GM19397 (cell line): ENCODE measurements at regions not wholly inside any gene's neighbourhood (a gene's known extent, or its start where the extent isn't known, plus 50 kb on each side); places are given as distances from the start of the nearest gene placed in this dataset.

Source experiments
- ATAC-seq: cut with Tn5 transposase; IDR thresholded peaks from one replicate; pipeline ENCODE4 v1.9.1; 2021; ENCODE audit warnings: mild to moderate bottlenecking, moderate library complexity; ENCODE audit not compliant: unreplicated experiment

GRCh38 chr11:90391756-90392155, 168.9 kb upstream of the CHORDC1 start:
- ATAC-seq, result no peak

DNA sequence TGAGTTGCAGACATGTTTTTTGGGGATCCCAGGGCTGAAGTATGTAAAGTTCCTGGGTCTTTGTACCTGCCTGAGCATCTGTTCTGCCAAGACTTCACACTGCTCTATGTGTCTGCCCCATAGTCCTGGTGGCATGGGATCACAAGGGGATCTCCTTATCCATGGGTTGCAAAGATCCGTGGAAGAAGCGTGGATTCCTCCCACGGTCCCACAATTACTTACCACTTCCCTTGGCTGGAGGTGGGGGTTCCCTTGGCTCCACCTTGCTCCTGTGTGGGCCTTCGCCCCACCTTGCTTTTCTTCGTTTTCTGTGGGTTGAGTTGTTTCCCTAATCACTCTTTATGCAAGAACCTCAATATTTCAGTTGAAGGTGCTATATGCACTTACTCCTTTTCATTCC, 157.4 kb upstream of the CHORDC1 start:
- no peak for ATAC-seq

GRCh38 chr11:90373971-90374370, 151.1 kb upstream of the CHORDC1 start:
- ATAC-seq, result no peak

- ATAC-seq, result no peak
Observed at GRCh38 chr11:90364527-90364926, 141.7 kb upstream of the CHORDC1 start.

DNA sequence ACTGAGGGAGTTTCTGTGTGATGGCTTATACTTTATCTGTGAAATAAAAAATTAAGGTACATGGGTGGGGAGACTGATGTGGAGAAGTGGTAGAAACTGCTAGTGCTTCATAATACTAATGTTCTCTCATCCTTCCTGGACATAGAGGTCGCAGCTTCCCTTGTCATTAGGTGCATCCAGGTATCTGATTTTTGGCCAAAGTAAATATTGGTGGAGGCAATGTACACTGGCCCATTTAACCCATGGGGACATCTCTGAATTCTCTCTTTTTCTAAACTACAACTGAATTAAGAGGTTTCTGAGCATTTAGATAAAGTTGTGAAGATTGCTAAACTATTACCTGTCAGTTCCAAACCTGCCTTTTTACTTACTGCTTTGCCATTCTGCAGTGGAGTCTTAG, 140.9 kb upstream of the CHORDC1 start:
- ATAC-seq, result no peak

DNA sequence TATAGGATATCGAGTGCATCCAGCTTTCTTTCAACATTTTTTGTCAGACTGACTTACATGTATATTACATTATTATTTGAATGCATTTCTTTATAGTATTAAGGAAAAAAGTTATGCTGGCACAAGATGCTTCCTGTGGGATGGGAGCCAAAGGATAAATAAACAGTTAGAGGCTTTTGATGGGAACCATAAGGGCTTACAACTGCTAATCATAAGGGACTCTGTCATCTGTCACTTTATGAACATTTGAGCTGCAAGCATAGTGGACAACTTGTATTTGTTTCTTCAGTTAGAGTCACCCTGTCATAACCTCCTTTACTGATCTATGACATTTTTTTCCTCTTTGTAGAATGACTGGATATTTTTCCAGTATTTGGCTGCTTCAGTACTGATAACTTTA, 132.4 kb upstream of the CHORDC1 start:
- ATAC-seq, result no peak

GRCh38 chr11:90349731-90350130, 126.9 kb upstream of the CHORDC1 start:
- no peak for ATAC-seq

GRCh38 chr11:90344546-90344945, 121.7 kb upstream of the CHORDC1 start:
- no peak for ATAC-seq

DNA sequence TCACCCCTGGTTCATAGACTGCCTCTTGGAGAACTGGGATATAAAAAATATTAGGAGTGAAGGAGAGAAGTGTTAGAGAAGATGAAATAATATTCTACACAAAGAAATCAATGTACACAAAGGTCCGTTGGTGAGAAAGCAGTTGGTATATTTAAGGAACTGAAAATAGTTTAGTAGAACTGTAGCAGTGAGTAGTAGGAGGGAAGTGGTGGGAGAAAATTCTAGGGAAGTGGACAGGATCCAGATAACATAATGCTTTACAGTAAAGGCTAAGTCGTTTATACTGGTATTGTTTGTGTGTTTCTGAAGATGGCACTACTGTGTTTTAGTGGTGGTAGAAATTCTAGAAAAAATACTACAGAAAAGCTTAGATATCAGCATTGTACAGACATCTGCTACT, 120.8 kb upstream of the CHORDC1 start:
- no peak for ATAC-seq

DNA sequence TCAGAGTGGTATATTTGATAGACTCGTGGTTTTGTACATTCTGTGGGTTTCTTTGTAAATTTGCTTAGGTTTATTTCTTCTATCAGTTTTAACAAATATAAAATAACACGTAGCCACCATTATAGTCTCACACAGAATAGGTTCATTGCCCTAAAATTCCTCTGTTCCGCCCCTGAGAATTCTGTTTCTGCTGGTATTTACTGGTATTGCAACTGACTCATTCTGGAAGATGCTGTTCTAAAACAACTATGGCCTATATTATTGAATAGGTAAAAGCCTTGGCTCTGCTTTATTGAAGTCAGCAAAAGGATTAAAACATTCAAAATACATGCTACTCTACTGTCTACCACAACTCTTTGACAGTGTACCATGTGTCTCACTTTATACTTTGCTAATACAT, 119.1 kb upstream of the CHORDC1 start:
- ATAC-seq, result no peak

- ATAC-seq, result no peak
Observed at GRCh38 chr11:90332415-90332814, 109.6 kb upstream of the CHORDC1 start.

- ATAC-seq, result no peak
Observed at GRCh38 chr11:90330632-90331031, 107.8 kb upstream of the CHORDC1 start.

DNA sequence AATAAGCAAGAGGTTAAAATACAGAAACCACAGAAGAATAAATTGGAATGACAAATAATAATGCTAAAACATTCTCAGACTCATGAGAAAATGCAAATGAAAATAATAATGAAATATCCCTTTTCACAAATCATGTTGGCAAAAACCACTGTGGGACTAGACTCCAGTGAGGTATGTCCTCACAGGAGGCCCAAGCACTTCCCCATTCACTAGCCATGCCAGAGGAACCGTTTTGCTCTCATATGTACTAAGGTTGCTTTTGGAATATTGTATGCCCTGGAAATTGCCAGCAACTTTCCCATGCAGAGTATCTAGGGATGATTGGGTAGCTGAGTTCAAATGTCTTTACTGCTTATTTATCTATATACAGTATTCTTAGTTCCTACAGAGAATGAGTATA, 106.2 kb upstream of the CHORDC1 start:
- ATAC-seq, result no peak

- ATAC-seq, result no peak
Observed at GRCh38 chr11:90326647-90327046, 103.8 kb upstream of the CHORDC1 start.

- no peak for ATAC-seq
Observed at GRCh38 chr11:90323289-90323688, 100.4 kb upstream of the CHORDC1 start.

DNA sequence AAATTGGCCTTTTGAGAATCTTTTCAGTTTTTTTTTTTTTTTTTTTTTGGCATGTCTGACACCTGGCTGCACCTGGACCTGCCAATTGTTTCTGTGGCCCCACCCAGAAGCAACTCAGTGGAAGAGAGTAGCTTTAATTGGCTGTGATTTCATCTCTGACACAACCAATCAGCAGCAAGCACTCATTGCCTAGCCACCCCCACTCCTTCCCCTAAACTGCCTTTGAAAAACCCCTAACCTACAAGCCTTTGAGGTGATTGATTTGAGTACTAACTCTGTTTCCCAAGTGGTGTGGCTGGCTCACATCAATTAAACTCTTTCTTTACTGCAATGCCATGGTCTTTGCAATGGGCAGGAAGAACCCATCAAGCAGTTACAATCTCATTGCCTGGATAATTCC, 98.2 kb upstream of the CHORDC1 start:
- ATAC-seq, result no peak

GRCh38 chr11:90318651-90319050, 95.8 kb upstream of the CHORDC1 start:
- no peak for ATAC-seq

DNA sequence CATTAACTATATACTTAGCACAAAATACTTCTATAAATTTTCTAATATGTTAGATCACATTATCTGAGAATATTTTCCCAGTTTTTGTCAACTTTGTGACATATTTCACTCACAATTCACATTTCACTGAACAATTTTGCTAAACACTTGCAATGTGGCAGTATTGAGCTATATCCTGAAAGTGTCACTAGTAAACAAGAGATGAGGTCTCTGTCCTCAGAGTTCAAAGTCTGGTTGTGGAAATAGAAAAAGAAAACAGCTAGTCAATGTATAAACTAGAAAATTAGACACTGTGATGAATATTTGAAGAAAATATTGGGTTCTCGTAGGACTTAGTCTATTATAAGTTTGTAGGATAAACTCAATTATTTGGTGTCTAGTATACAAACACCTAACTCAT, 87.4 kb upstream of the CHORDC1 start:
- ATAC-seq, result no peak

GRCh38 chr11:90309693-90310092, 86.8 kb upstream of the CHORDC1 start:
- ATAC-seq, result no peak

GRCh38 chr11:90294526-90294925, 71.7 kb upstream of the CHORDC1 start:
- no peak for ATAC-seq

- no peak for ATAC-seq
Observed at GRCh38 chr11:90294091-90294490, 71.2 kb upstream of the CHORDC1 start.

GRCh38 chr11:90288212-90288821, 65.5 kb upstream of the CHORDC1 start:
- ATAC-seq, result no peak

- ATAC-seq, result no peak
Observed at GRCh38 chr11:90286640-90287039, 63.8 kb upstream of the CHORDC1 start.

DNA sequence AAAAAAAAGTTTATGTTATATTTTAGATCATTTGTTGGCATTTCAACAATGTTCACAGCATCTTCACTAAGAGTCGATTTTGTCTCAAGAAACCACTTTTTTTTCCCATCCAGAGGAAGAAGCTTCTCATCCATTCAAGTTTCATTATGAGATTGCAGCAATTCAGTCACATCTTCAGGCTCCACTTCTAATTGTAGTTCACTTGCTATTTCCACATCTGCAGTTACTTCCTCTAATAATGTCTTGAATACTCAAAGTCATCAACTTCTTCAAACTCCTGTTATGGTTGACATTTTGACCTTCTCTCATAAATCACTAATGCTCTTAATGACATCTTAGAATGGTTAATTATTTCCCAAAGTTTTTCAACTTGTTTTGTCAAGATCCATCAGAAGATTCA, 61.3 kb upstream of the CHORDC1 start:
- no peak for ATAC-seq
